Thyroid gland (tissue), 4 donors: ENCODE measurements at regions not wholly inside any gene's neighbourhood (a gene's known extent, or its start where the extent isn't known, plus 50 kb on each side); places are given as distances from the start of the nearest gene placed in this dataset.

ENCODE experiments used
- DNase-seq, 2 donors: peaks; one replicate each; pipeline ENCODE4 v3.0.0-alpha.2; 2019
- H3K27ac ChIP-seq, 3 donors: fragments of 200-600 bp; sonication (generic); 1 replicate in 2 of 3; 2 replicates in 1 of 3; pipeline ENCODE4 v1.5.1; 2016 to 2019; ENCODE audit warnings: mild to moderate bottlenecking in 1 of 3, moderate library complexity in 1 of 3
- H3K27me3 ChIP-seq: fragments of 200-600 bp; sonication (generic); one replicate; pipeline ENCODE4 v1.5.1; 2019
- H3K36me3 ChIP-seq, 2 donors: fragments of 200-600 bp; sonication (generic); one replicate each; pipeline ENCODE4 v1.5.1; 2016 to 2019
- H3K4me1 ChIP-seq, 2 donors: fragments of 200-600 bp; sonication (generic); one replicate each; pipeline ENCODE4 v1.5.1; 2017 to 2019
- H3K4me3 ChIP-seq, 3 donors: fragments of 200-600 bp; sonication (generic); replicated peaks in 1 of 3; 1 replicate in 2 of 3; 2 replicates in 1 of 3; pipeline ENCODE4 v1.5.1; 2016; ENCODE audit warnings: mild to moderate bottlenecking in 1 of 3
- H3K9me3 ChIP-seq: fragments of 200-600 bp; sonication (generic); one replicate; pipeline ENCODE4 v1.5.1; 2017
- CTCF ChIP-seq, 6 experiments: fragments of 200-600 bp in 3 of 6; fragments of 450-650 bp in 3 of 6; sonication (generic) in 3 of 6; IDR thresholded peaks; one replicate each; pipeline ENCODE4 v1.5.1; 2016 to 2019; ENCODE audit warnings: antibody characterized with exemption in 6 of 6, mild to moderate bottlenecking in 2 of 6, inconsistent platforms in 1 of 6, moderate library complexity in 1 of 6
- POLR2A ChIP-seq, 2 donors: fragments of 450-650 bp; IDR thresholded peaks; one replicate each; pipeline ENCODE4 v1.6.1; 2017; ENCODE audit warnings: antibody characterized with exemption in 2 of 2, mild to moderate bottlenecking in 2 of 2, moderate library complexity in 1 of 2
- WGBS, 2 donors: methylation state at CpG; one replicate each; pipeline ENCODE4 v1.1.5; 2017; 5-methylcytosine and 5-hydroxymethylcytosine counted together
- intact Hi-C: fragments of 100-400 bp; cut with DNase I; formaldehyde crosslinking; loops from one replicate; pipeline ENCODE4 v1.15.1; 2023

- H3K27ac ChIP-seq, result no peak overlapping the region
- DNase-seq, result no peak
- no peaks in the 10 kb centered on the region for H3K27me3 ChIP-seq
- TF ChIP-seq CTCF (IDR thresholded peaks at IDR 0.05) (no peak), POLR2A (IDR thresholded peaks at IDR 0.05) (no peak)
- no peak overlapping the region for H3K4me3 ChIP-seq
- no peaks in the 10 kb centered on the region for H3K36me3 ChIP-seq
- no peaks in the 10 kb centered on the region for H3K9me3 ChIP-seq
- no peaks in the 10 kb centered on the region for H3K4me1 ChIP-seq
- intact Hi-C loops, result no loop called here
These were observed 68.4 kb upstream of the RAP2B start for GRCh38 chr3:153093629-153094028.

- H3K4me1 ChIP-seq, result no peaks in the 10 kb centered on the region
- H3K4me3 ChIP-seq, result no peak overlapping the region
- DNase-seq, result no peak
- H3K27ac ChIP-seq, result no peak overlapping the region
- no peaks in the 10 kb centered on the region for H3K27me3 ChIP-seq
- intact Hi-C loops, result no loop called here
- TF ChIP-seq POLR2A (IDR thresholded peaks at IDR 0.05), result no peak
- TF ChIP-seq CTCF (IDR thresholded peaks at IDR 0.05), result no peak
- no peaks in the 10 kb centered on the region for H3K36me3 ChIP-seq
- no peaks in the 10 kb centered on the region for H3K9me3 ChIP-seq
- WGBS, 2 donors, result 80 to 86% methylated on average over 1 of the region's 1 CpG
These were observed 67.6 kb upstream of the RAP2B start for GRCh38 chr3:153094386-153094785.

- WGBS, 2 donors, result 93 to 100% methylated on average over 1 of the region's 1 CpG
- TF ChIP-seq POLR2A (IDR thresholded peaks at IDR 0.05) (no peak), CTCF (IDR thresholded peaks at IDR 0.05) (no peak)
These were observed 66.6 kb upstream of the RAP2B start for GRCh38 chr3:153095441-153095840.

GRCh38 chr3:153096731-153097131 is 65.3 kb upstream of the RAP2B start:
- no peak for TF ChIP-seq POLR2A (IDR thresholded peaks at IDR 0.05)
- no peak for TF ChIP-seq CTCF (IDR thresholded peaks at IDR 0.05)
- WGBS, 2 donors, result 71 to 79% methylated on average over 7 of the region's 7 CpGs
- no peak for DNase-seq
- Histone ChIP-seq H3K9me3 (no peaks in the 10 kb centered on the region), H3K27ac (no peak overlapping the region), H3K27me3 (no peaks in the 10 kb centered on the region), H3K4me3 (no peak overlapping the region), H3K36me3 (no peaks in the 10 kb centered on the region), H3K4me1 (no peaks in the 10 kb centered on the region)
- intact Hi-C loops, result no loop called here

More at GRCh38 chr3:153095441-153095840, 66.6 kb upstream of the RAP2B start:
- intact Hi-C loops, result no loop called here
- H3K4me3 ChIP-seq, result no peak overlapping the region
- H3K4me1 ChIP-seq, result no peaks in the 10 kb centered on the region
- H3K27ac ChIP-seq, result no peak overlapping the region
- H3K27me3 ChIP-seq, result no peaks in the 10 kb centered on the region
- no peaks in the 10 kb centered on the region for H3K9me3 ChIP-seq
- no peaks in the 10 kb centered on the region for H3K36me3 ChIP-seq
- no peak for DNase-seq

GRCh38 chr3:153097213-153097612 is 64.8 kb upstream of the RAP2B start:
- Histone ChIP-seq H3K36me3 (no peaks in the 10 kb centered on the region), H3K27me3 (no peaks in the 10 kb centered on the region), H3K4me1 (no peaks in the 10 kb centered on the region), H3K4me3 (no peak overlapping the region), H3K9me3 (no peaks in the 10 kb centered on the region), H3K27ac (no peak overlapping the region)
- intact Hi-C loops, result no loop called here
- no peak for DNase-seq
- TF ChIP-seq POLR2A (IDR thresholded peaks at IDR 0.05) (no peak), CTCF (IDR thresholded peaks at IDR 0.05) (no peak)
